Psoas muscle (tissue), 7 donors: ENCODE measurements at regions not wholly inside any gene's neighbourhood (a gene's known extent, or its start where the extent isn't known, plus 50 kb on each side); places are given as distances from the start of the nearest gene placed in this dataset.

Source experiments
- ATAC-seq, 4 donors: fragments of 200-7000 bp; cut with Tn5 transposase; one replicate each; pipeline ENCODE4 v1.9.1; 2020; ENCODE audit warnings: moderate library complexity in 3 of 4, mild to moderate bottlenecking in 2 of 4
- DNase-seq, 2 donors: peaks; one replicate each; pipeline ENCODE4 v3.0.0-alpha.2; 2020
- H3K27ac ChIP-seq: fragments of 200-600 bp; one replicate; pipeline ENCODE4 v1.8.0; 2022
- H3K27me3 ChIP-seq, 3 donors: fragments of 200-600 bp in 1 of 3; one replicate each; pipeline versions ENCODE4 v1.6.1 to v1.8.0; 2013 to 2022; ENCODE audit warnings: low read length in 2 of 3, mild to moderate bottlenecking in 2 of 3, moderate library complexity in 1 of 3; ENCODE audit not compliant: insufficient read depth in 3 of 3
- H3K36me3 ChIP-seq, 2 donors: fragments of 200-600 bp in 1 of 2; one replicate each; pipeline versions ENCODE4 v1.6.1 to v1.8.0; 2013 to 2022; ENCODE audit warnings: low read depth in 1 of 2, mild to moderate bottlenecking in 1 of 2, moderate library complexity in 1 of 2; ENCODE audit not compliant: insufficient read depth in 1 of 2
- H3K4me1 ChIP-seq: fragments of 200-600 bp; one replicate; pipeline ENCODE4 v1.8.0; 2022
- H3K4me3 ChIP-seq: fragments of 200-600 bp; one replicate; pipeline ENCODE4 v1.8.0; 2022; ENCODE audit warnings: mild to moderate bottlenecking
- H3K9me3 ChIP-seq: fragments of 200-600 bp; one replicate; pipeline ENCODE4 v1.8.0; 2022
- WGBS, 3 donors: extraction: QIAGEN DNeasy Blood & Tissue Kit; methylation state at CpG; one replicate each; pipeline versions ENCODE4 v1.1.6 to v1.1.7; 2013; 5-methylcytosine and 5-hydroxymethylcytosine counted together
- intact Hi-C, 2 donors: fragments of 100-400 bp; cut with DNase I; formaldehyde crosslinking; loops; one replicate each; pipeline versions ENCODE4 v1.11.0 to v1.14.2; 2022
- TF ChIP-seq, protein P1 (sequence below): fragments of 200-600 bp; IDR thresholded peaks from one replicate; pipeline ENCODE4 v1.8.0; 2022; ENCODE audit warnings: antibody characterized with exemption
- donor health status: healthy with polysubstance abuse.
- donor health status: DM: no; HTN: no; CAD: no; lungs with moderate emphysema.
- donor health status: Bipolar disorder and iron deficiency.
- donor health status: healthy.
- donor health status: DM: yes; HTN: yes; CAD: no.
- donor health status: DM: no; HTN: no; CAD: no.
- donor health status: DM: yes; HTN: yes; CAD: no.

- TF ChIP-seq, protein P1, sequence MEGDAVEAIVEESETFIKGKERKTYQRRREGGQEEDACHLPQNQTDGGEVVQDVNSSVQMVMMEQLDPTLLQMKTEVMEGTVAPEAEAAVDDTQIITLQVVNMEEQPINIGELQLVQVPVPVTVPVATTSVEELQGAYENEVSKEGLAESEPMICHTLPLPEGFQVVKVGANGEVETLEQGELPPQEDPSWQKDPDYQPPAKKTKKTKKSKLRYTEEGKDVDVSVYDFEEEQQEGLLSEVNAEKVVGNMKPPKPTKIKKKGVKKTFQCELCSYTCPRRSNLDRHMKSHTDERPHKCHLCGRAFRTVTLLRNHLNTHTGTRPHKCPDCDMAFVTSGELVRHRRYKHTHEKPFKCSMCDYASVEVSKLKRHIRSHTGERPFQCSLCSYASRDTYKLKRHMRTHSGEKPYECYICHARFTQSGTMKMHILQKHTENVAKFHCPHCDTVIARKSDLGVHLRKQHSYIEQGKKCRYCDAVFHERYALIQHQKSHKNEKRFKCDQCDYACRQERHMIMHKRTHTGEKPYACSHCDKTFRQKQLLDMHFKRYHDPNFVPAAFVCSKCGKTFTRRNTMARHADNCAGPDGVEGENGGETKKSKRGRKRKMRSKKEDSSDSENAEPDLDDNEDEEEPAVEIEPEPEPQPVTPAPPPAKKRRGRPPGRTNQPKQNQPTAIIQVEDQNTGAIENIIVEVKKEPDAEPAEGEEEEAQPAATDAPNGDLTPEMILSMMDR, result no peak
- Histone ChIP-seq H3K4me1 (no peaks in the 10 kb centered on the region), H3K4me3 (no peak overlapping the region), H3K36me3 (no peaks in the 10 kb centered on the region), H3K27ac (no peak overlapping the region), H3K27me3 (no peaks in the 10 kb centered on the region), H3K9me3 (no peaks in the 10 kb centered on the region)
- intact Hi-C loops, result no loop called here
- ATAC-seq (no peak), DNase-seq (no peak)
- WGBS, 3 donors, result 66 to 96% (median 66%) methylated on average over 1 of the region's 1 CpG
Measured at GRCh38 chr4:30610361-30610760, 109.8 kb upstream of the PCDH7 start.

- intact Hi-C loops, result no loop called here
- TF ChIP-seq, protein P1, result no peak
- Histone ChIP-seq H3K27ac (no peak overlapping the region), H3K36me3 (no peaks in the 10 kb centered on the region), H3K4me1 (no peaks in the 10 kb centered on the region), H3K9me3 (no peaks in the 10 kb centered on the region), H3K4me3 (no peak overlapping the region), H3K27me3 (no peaks in the 10 kb centered on the region)
- DNase-seq, result no peak
- ATAC-seq, result no peak
Measured at GRCh38 chr4:30614771-30615170, 105.4 kb upstream of the PCDH7 start.

DNA sequence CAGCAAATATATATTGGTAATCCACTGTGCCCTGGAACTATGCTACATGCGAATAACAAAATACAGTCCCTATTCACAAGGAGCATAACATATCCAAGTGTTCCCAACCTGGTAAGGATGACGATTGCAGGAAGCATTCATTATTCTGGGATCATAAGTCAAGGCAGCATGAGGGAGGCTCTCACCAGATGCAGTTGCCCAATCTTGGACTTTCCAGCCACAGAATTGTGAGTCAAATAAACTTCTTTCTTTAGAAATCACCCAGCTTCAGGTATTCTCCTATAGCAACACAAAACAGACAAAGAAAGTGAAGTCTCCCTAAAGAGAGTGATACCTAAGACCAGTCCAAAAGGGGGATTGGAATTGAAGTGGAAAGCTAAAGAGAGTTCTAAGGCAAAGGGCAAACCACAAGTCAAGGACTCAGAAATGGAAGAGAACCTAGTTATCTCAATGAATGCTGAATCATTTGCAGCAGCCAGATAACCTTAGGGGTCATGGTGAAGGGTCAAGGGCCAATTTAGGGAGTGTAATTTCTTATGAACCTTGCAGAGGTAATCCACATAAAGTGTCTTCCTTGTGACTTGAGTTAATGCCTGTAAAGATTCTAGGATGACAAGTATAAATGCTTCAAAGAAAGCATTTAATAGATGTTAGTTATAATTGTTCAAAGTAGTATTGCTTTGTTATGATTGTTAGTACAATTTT, 103.1 kb upstream of the PCDH7 start:
- Histone ChIP-seq H3K4me3 (no peak overlapping the region), H3K4me1 (no peaks in the 10 kb centered on the region), H3K27me3 (no peaks in the 10 kb centered on the region), H3K36me3 (no peaks in the 10 kb centered on the region), H3K9me3 (no peaks in the 10 kb centered on the region), H3K27ac (no peak overlapping the region)
- 69 to 85% (median 84%) methylated on average over 2 of the region's 2 CpGs for WGBS, 3 donors
- intact Hi-C loops, result no loop called here
- TF ChIP-seq, protein P1, result no peak
- no peak for DNase-seq
- no peak for ATAC-seq

GRCh38 chr4:30617836-30618235, 102.3 kb upstream of the PCDH7 start:
- TF ChIP-seq, protein P1, result no peak
- no peaks in the 10 kb centered on the region for H3K36me3 ChIP-seq
- ATAC-seq (no peak), DNase-seq (no peak)
- intact Hi-C loops, result no loop called here
- WGBS, 3 donors, result 85 to 89% (median 87%) methylated on average over 2 of the region's 2 CpGs
- H3K4me1 ChIP-seq, result no peaks in the 10 kb centered on the region
- H3K9me3 ChIP-seq, result no peaks in the 10 kb centered on the region
- H3K27ac ChIP-seq, result no peak overlapping the region
- no peaks in the 10 kb centered on the region for H3K27me3 ChIP-seq
- no peak overlapping the region for H3K4me3 ChIP-seq

DNA sequence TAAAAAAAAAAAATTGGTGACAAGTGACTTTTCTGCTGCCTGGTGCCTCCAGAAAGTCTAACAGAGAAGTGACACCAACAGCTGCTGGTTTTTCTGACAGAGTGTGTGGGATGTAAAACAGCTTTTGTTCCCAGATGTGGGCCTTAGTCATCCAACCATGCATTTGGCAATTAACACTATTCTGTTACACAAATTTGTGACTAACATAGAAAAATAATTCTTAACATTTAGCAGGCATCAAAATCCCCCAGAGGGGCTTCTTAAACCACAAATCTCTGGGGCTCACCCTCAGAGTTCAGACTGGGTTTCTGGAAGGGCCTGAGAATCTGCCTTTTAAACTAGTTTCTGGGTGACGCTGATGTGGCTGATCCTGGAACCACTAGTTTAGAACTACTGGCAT, 100.5 kb upstream of the PCDH7 start:
- H3K4me1 ChIP-seq, result no peaks in the 10 kb centered on the region
- ATAC-seq, result no peak
- H3K9me3 ChIP-seq, result no peaks in the 10 kb centered on the region
- TF ChIP-seq, protein P1, result no peak
- DNase-seq, result no peak
- intact Hi-C loops, result no loop called here
- 0 to 23% (median 0%) methylated on average over 1 of the region's 1 CpG for WGBS, 3 donors
- no peaks in the 10 kb centered on the region for H3K36me3 ChIP-seq
- H3K27me3 ChIP-seq, result no peaks in the 10 kb centered on the region
- H3K4me3 ChIP-seq, result no peak overlapping the region
- H3K27ac ChIP-seq, result no peak overlapping the region
